GM19351 (cell line): ENCODE measurements at regions not wholly inside any gene's neighbourhood (a gene's known extent, or its start where the extent isn't known, plus 50 kb on each side); places are given as distances from the start of the nearest gene placed in this dataset.

Experiments used
- ATAC-seq: cut with Tn5 transposase; IDR thresholded peaks from one replicate; pipeline ENCODE4 v1.9.1; 2021; ENCODE audit warnings: mild to moderate bottlenecking, moderate library complexity; ENCODE audit not compliant: unreplicated experiment

- ATAC-seq, result no peak
These were observed 481.4 kb downstream of the COG6 start for GRCh38 chr13:40136896-40137295.

- ATAC-seq, result no peak
These were observed 481.9 kb downstream of the COG6 start for GRCh38 chr13:40137400-40137799.

- no peak for ATAC-seq
These were observed 484.5 kb downstream of the COG6 start for GRCh38 chr13:40139896-40140520.

- ATAC-seq, result no peak
These were observed 486.5 kb downstream of the COG6 start for GRCh38 chr13:40141859-40142555.

- ATAC-seq, result no peak
These were observed 487.6 kb downstream of the COG6 start for GRCh38 chr13:40143106-40143505.

- no peak for ATAC-seq
These were observed 488.1 kb downstream of the COG6 start for GRCh38 chr13:40143559-40143958.

GRCh38 chr13:40145139-40145538, 489.7 kb downstream of the COG6 start:
- no peak for ATAC-seq

- ATAC-seq, result no peak
These were observed 490.6 kb downstream of the COG6 start for GRCh38 chr13:40146063-40146462.

GRCh38 chr13:40146611-40147117, 491.2 kb downstream of the COG6 start:
- ATAC-seq, result no peak

GRCh38 chr13:40148101-40148500, 492.6 kb downstream of the COG6 start:
- no peak for ATAC-seq

- no peak for ATAC-seq
These were observed 493.3 kb downstream of the COG6 start for GRCh38 chr13:40148742-40149141.

- ATAC-seq, result no peak
These were observed 494.3 kb downstream of the COG6 start for GRCh38 chr13:40149611-40150274.

GRCh38 chr13:40151673-40152072, 496.2 kb downstream of the COG6 start:
- ATAC-seq, result no peak

- no peak for ATAC-seq
These were observed 496.7 kb downstream of the COG6 start for GRCh38 chr13:40152145-40152544.

- ATAC-seq, result no peak
These were observed 497.5 kb downstream of the COG6 start for GRCh38 chr13:40152922-40153321.

GRCh38 chr13:40153516-40153915, 498.1 kb downstream of the COG6 start:
- no peak for ATAC-seq

GRCh38 chr13:40155201-40155600, 499.7 kb downstream of the COG6 start:
- no peak for ATAC-seq

GRCh38 chr13:40158218-40158617, 502.8 kb downstream of the COG6 start:
- ATAC-seq, result no peak

GRCh38 chr13:40158757-40159156, 503.3 kb downstream of the COG6 start:
- no peak for ATAC-seq

- ATAC-seq, result no peak
These were observed 504.3 kb downstream of the COG6 start for GRCh38 chr13:40159736-40160135.

- no peak for ATAC-seq
These were observed 505.3 kb downstream of the COG6 start for GRCh38 chr13:40160618-40161350.
